Gastroesophageal sphincter (tissue), 4 donors: ENCODE measurements at regions not wholly inside any gene's neighbourhood (a gene's known extent, or its start where the extent isn't known, plus 50 kb on each side); places are given as distances from the start of the nearest gene placed in this dataset.
"Not testable (repeated sequence)": the region's sequence is repeated elsewhere in the genome, so short reads cannot be mapped to it uniquely, and the experiment has no call there.

ENCODE experiments used
- ATAC-seq: fragments of 150-250 bp; one replicate; pipeline ENCODE4 v1.9.1; 2016; ENCODE audit warnings: mild to moderate bottlenecking, moderate library complexity
- H3K27ac ChIP-seq, 4 donors: fragments of 200-600 bp; sonication (generic) in 3 of 4; 1 replicate in 3 of 4; 2 replicates in 1 of 4; pipeline ENCODE4 v1.5.1; 2016 to 2019
- H3K27me3 ChIP-seq: fragments of 200-600 bp; sonication (generic); one replicate; pipeline ENCODE4 v1.5.1; 2019
- H3K36me3 ChIP-seq, 2 donors: fragments of 200-600 bp; sonication (generic); one replicate each; pipeline ENCODE4 v1.5.1; 2019; ENCODE audit warnings: control low read depth in 1 of 2
- H3K4me1 ChIP-seq, 3 donors: fragments of 200-600 bp; sonication (generic); 1 replicate in 2 of 3; 2 replicates in 1 of 3; pipeline ENCODE4 v1.5.1; 2016 to 2019; ENCODE audit warnings: control low read depth in 2 of 3
- H3K4me3 ChIP-seq, 2 donors: fragments of 200-600 bp; sonication (generic); one replicate each; pipeline ENCODE4 v1.5.1; 2019; ENCODE audit warnings: mild to moderate bottlenecking in 1 of 2, moderate library complexity in 1 of 2
- H3K9me3 ChIP-seq, 3 donors: fragments of 200-600 bp; sonication (generic); one replicate each; pipeline ENCODE4 v1.5.1; 2017 to 2019; ENCODE audit warnings: control low read depth in 2 of 3
- EP300 ChIP-seq: sonication (generic); formaldehyde crosslinking; IDR thresholded peaks from one replicate; pipeline ENCODE4 v1.6.1; 2017; ENCODE audit warnings: antibody characterized with exemption, mild to moderate bottlenecking
- POLR2A ChIP-seq, 2 donors: fragments of 450-650 bp; IDR thresholded peaks; one replicate each; pipeline ENCODE4 v1.6.1; 2017; ENCODE audit warnings: antibody characterized with exemption in 2 of 2, mild to moderate bottlenecking in 2 of 2, moderate library complexity in 1 of 2
- POLR2AphosphoS5 ChIP-seq: sonication (generic); formaldehyde crosslinking; IDR thresholded peaks from one replicate; pipeline ENCODE4 v1.6.1; 2017; ENCODE audit warnings: antibody characterized with exemption
- WGBS, 2 donors: methylation state at CpG; one replicate each; pipeline ENCODE4 v1.1.5; 2018; ENCODE audit warnings: low coverage in 1 of 2; 5-methylcytosine and 5-hydroxymethylcytosine counted together
- TF ChIP-seq, protein P1 (sequence below), 4 experiments: fragments of 200-600 bp in 2 of 4; fragments of 450-650 bp in 2 of 4; sonication (generic) in 1 of 4; IDR thresholded peaks; one replicate each; pipeline ENCODE4 v1.5.1; 2017 to 2019; ENCODE audit warnings: antibody characterized with exemption in 4 of 4, mild to moderate bottlenecking in 2 of 4, moderate library complexity in 2 of 4

DNA sequence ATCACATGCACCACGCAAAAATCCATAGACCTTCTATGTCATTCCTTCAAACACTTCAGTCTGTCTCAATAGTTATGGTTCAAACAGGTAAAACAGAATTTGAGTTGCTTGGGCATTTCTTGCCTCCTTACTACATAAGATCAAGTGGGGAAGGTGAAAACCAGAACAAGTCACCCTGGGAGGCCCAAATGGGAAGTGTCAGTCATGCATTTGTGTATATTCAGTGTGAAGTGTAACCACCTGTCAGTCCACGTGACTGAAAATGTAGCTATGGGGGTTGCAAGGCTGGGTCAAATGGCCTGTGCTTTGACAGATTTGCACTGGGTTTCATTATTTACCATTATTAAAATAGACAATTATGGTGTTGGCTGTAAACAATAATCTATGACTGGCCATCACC lies 176.6 kb upstream of the VIPR2 start:
- H3K36me3 ChIP-seq: no peaks in the 10 kb centered on the region
- H3K27me3 ChIP-seq: no peaks in the 10 kb centered on the region
- H3K9me3 ChIP-seq: peaks cover 0 to 8% (median 0%) of the 10 kb centered on the region in 3 donors
- no peak overlapping the region for H3K4me3 ChIP-seq
- no peak for ATAC-seq
- H3K27ac ChIP-seq: no peak overlapping the region
- TF ChIP-seq POLR2A (IDR thresholded peaks at IDR 0.05) (no peak), POLR2AphosphoS5 (no peak), EP300 (no peak)
- TF ChIP-seq, protein P1, sequence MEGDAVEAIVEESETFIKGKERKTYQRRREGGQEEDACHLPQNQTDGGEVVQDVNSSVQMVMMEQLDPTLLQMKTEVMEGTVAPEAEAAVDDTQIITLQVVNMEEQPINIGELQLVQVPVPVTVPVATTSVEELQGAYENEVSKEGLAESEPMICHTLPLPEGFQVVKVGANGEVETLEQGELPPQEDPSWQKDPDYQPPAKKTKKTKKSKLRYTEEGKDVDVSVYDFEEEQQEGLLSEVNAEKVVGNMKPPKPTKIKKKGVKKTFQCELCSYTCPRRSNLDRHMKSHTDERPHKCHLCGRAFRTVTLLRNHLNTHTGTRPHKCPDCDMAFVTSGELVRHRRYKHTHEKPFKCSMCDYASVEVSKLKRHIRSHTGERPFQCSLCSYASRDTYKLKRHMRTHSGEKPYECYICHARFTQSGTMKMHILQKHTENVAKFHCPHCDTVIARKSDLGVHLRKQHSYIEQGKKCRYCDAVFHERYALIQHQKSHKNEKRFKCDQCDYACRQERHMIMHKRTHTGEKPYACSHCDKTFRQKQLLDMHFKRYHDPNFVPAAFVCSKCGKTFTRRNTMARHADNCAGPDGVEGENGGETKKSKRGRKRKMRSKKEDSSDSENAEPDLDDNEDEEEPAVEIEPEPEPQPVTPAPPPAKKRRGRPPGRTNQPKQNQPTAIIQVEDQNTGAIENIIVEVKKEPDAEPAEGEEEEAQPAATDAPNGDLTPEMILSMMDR (IDR thresholded peaks at IDR 0.05): no peak
- WGBS, 2 donors: 83 to 85% methylated on average over 2 of the region's 2 CpGs
- H3K4me1 ChIP-seq: no peaks in the 10 kb centered on the region

DNA sequence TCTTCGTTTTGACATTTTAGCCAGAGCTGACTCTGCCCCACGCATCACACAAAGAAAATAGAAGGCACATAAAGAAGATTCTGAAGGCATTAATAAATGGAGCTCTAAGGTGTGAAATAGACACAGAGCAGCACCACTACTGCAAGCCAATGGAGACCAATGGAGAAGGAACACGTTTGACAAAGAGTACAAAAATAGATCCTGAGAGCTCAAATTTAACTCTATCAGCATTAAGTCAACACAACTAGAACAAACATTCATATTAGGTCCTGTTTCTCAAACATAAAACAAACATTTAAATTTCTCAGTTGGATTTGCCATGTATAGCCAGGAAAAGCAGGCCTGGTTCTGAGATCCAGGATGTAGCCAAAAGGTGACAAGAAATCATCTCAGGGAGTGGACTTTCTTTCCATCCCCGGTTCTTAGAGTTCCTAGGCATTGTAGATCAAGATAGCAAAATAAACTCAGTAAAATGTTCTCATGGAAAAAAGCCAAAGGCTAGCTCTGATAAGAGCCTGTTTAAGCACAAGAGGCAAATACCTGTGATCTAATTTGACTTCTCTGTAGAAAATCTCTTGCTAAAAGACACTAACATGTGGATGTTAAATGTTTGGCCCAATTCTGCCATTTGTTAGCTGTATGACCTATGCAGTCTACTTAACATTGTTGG lies 174.2 kb upstream of the VIPR2 start:
- no peaks in the 10 kb centered on the region for H3K27me3 ChIP-seq
- 17 to 36% methylated on average over 1 to 4 of the region's 4 CpGs for WGBS, 2 donors
- ATAC-seq: no peak
- H3K36me3 ChIP-seq: no peaks in the 10 kb centered on the region
- TF ChIP-seq POLR2AphosphoS5 (no peak), EP300 (no peak), POLR2A (IDR thresholded peaks at IDR 0.05) (no peak)
- no peaks in the 10 kb centered on the region for H3K4me1 ChIP-seq
- H3K27ac ChIP-seq: no peak overlapping the region
- peaks cover 0 to 5% (median 0%) of the 10 kb centered on the region in 3 donors for H3K9me3 ChIP-seq
- H3K4me3 ChIP-seq: no peak overlapping the region

DNA sequence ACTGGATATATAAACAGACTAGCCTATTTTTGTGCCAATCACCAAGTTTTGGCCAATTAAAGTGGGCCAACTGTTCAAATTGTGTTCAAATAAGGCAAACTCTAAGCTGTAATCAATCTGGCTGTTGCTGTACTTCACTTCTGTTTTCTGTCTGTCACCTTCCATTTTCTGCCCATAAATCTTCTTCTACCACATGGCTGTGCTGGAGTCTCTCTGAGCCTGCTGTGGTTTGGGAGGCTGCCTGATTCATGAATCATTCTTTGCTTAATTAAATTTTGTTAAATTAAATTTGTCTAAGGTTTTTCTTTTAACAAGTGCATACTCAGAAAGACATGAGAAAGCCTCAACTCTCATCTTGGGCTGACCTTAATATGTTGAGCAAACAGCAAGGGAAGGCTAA lies 172.6 kb upstream of the VIPR2 start:
- no peak for ATAC-seq
- Histone ChIP-seq H3K36me3 (no peaks in the 10 kb centered on the region), H3K4me3 (no peak overlapping the region), H3K27me3 (no peaks in the 10 kb centered on the region), H3K4me1 (no peaks in the 10 kb centered on the region), H3K9me3 (peaks cover 0 to 5% (median 0%) of the 10 kb centered on the region in 3 donors), H3K27ac (no peak overlapping the region)
- TF ChIP-seq POLR2A (IDR thresholded peaks at IDR 0.05) (no peak), EP300 (no peak), POLR2AphosphoS5 (no peak)
- TF ChIP-seq, protein P1 (IDR thresholded peaks at IDR 0.05): no peak

DNA sequence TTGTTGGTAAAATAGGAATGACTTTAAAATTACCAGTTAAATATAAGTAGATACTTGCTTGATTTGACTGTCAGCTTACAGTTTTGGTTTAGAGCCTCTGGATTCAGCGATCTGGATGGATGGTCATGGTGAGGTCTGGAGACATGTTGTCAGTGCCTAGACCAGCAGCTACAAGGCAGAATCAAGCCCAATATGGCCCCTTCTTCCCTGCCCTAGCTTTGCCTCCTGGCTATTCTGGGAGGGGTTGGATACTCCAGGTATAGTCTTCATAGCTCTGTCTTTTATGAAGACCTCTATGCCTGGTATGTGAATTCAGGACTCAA lies 166.5 kb upstream of the VIPR2 start:
- no peak overlapping the region for H3K4me3 ChIP-seq
- WGBS, 2 donors: 80% methylated on average over 1 of the region's 1 CpG; no CpG with 5 or more reads in 1 of the 2 donors
- peaks cover 11% of the 10 kb centered on the region for H3K27me3 ChIP-seq
- ATAC-seq: no peak
- TF ChIP-seq POLR2AphosphoS5: no peak
- TF ChIP-seq, protein P1 (IDR thresholded peaks at IDR 0.05): no peak
- H3K9me3 ChIP-seq: no peaks in the 10 kb centered on the region
- H3K27ac ChIP-seq: no peak overlapping the region
- H3K4me1 ChIP-seq: no peaks in the 10 kb centered on the region
- H3K36me3 ChIP-seq: no peaks in the 10 kb centered on the region

DNA sequence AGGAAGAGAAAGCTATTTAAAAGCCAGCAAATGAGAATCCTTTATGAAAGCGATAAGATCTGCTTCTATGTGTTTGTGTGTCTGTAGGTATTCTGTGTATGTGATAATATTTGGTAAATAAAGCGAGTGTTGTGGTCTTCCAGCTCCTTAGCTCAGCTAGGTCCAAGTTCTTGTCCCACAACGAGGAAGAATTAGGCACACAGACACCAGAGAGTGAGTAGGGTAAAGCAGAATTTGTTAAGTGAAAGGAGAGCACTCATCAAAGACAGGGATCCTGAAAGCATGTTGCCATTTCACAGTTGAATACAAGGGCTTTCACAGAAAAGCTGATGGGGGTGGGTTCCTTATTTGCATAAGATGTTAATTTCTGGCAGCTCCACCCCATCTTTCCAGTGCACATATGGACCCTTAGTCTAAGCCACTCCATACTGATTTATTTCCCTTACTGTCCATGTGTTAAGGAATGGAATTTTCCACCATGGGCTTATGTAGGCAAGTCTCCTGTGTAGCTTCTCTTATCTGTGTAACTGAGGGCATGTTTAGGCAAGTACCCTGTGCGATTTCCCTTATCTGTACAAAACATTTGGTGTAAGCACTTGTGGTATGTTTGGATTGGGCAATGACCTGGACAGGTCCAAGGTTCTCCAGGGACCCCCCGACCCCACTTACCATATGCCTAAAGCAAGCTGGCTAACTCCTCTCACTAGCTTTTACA lies 165.9 kb upstream of the VIPR2 start:
- H3K27ac ChIP-seq: no peak overlapping the region
- H3K4me3 ChIP-seq: no peak overlapping the region
- WGBS, 2 donors: 45 to 48% methylated on average over 3 to 5 of the region's 5 CpGs
- TF ChIP-seq EP300 (no peak), POLR2A (IDR thresholded peaks at IDR 0.05) (no peak), POLR2AphosphoS5 (no peak)
- TF ChIP-seq, protein P1 (IDR thresholded peaks at IDR 0.05): no peak
- no peaks in the 10 kb centered on the region for H3K4me1 ChIP-seq
- no peaks in the 10 kb centered on the region for H3K9me3 ChIP-seq
- ATAC-seq: no peak
- peaks cover 11% of the 10 kb centered on the region for H3K27me3 ChIP-seq
- H3K36me3 ChIP-seq: no peaks in the 10 kb centered on the region

DNA sequence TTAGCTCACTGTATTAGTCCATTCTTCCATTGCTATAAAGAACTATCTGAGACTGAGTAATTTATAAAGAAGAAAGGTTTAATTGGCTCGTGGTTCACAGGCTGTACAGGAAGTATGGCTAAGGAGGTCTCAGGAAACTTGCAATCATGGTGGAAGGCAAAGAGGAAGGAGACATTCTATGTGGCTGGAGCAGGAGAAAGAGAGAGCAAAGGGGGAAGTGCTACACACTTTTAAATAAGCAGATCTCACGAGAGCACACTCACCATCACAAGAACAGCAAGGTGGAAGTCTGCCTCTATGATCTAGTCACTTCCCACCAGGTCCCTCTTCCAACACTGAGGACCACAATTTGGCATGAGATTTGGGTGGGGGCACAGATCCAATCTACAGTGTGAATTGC lies 164.5 kb upstream of the VIPR2 start:
- peaks cover 11% of the 10 kb centered on the region for H3K27me3 ChIP-seq
- not testable (repeated sequence) for ATAC-seq, H3K36me3 ChIP-seq, H3K4me3 ChIP-seq, H3K9me3 ChIP-seq, H3K27ac ChIP-seq, H3K4me1 ChIP-seq
- WGBS, 2 donors: 29 to 40% methylated on average over 2 of the region's 2 CpGs
